CD4-positive, alpha-beta T cell (primary cell): ENCODE measurements at regions not wholly inside any gene's neighbourhood (a gene's known extent, or its start where the extent isn't known, plus 50 kb on each side); places are given as distances from the start of the nearest gene placed in this dataset.

Source experiments
- ATAC-seq: fragments of 200-7000 bp; cut with Tn5 transposase; one replicate; pipeline ENCODE4 v1.10.0; 2022; ENCODE audit warnings: mild to moderate bottlenecking; ENCODE audit not compliant: poor library complexity
- CTCF ChIA-PET: fragments of 350-600 bp; sonication (Branson Sonifier 250); formaldehyde crosslinking; loops from one replicate; lab custom pipeline; 2021; ENCODE audit warnings: antibody characterized with exemption, inconsistent platforms; lab: Charles Lee
- POLR2A ChIA-PET: fragments of 350-600 bp; sonication (Branson Sonifier 250); formaldehyde crosslinking; loops from one replicate; lab custom pipeline; 2021; ENCODE audit warnings: antibody characterized with exemption, inconsistent platforms; lab: Charles Lee
- DNase-seq, 14 experiments: peaks; one replicate each; pipeline ENCODE4 v3.0.0-alpha.2; 2013 to 2020; ENCODE audit warnings: mixed read lengths in 2 of 14
- H3K27ac ChIP-seq, 2 donors: one replicate each; pipeline versions ENCODE4 v1.5.1 to v1.7.0; 2013; ENCODE audit warnings: low read length in 2 of 2, low read depth in 1 of 2, mild to moderate bottlenecking in 1 of 2
- H3K27me3 ChIP-seq, 2 experiments: 1 replicate in 1 of 2; 2 replicates in 1 of 2; pipeline versions ENCODE4 v1.6.1 to v1.7.0; 2013; ENCODE audit warnings: low read length in 2 of 2, control low read depth in 1 of 2, mild to moderate bottlenecking in 1 of 2, moderate library complexity in 1 of 2; ENCODE audit not compliant: insufficient read depth in 2 of 2, control insufficient read depth in 1 of 2
- H3K36me3 ChIP-seq: one replicate; pipeline ENCODE4 v1.6.1; 2013; ENCODE audit warnings: low read length, control low read depth; ENCODE audit not compliant: insufficient read depth
- H3K4me1 ChIP-seq: one replicate; pipeline ENCODE4 v1.6.1; 2013; ENCODE audit warnings: low read length, control low read depth; ENCODE audit not compliant: insufficient read depth
- H3K4me3 ChIP-seq: one replicate; pipeline ENCODE4 v1.5.1; 2013; ENCODE audit warnings: mild to moderate bottlenecking, low read length, moderate library complexity
- H3K9me3 ChIP-seq, 2 experiments: 1 replicate in 1 of 2; 2 replicates in 1 of 2; pipeline versions ENCODE4 v1.6.1 to v1.7.0; 2013; ENCODE audit warnings: low read length in 2 of 2, mild to moderate bottlenecking in 2 of 2, control low read depth in 1 of 2, moderate library complexity in 1 of 2; ENCODE audit not compliant: control insufficient read depth in 1 of 2, insufficient read depth in 1 of 2
- H3K27ac Mint-ChIP-seq: one replicate; pipeline ENCODE4 v1.8.0; 2020; ENCODE audit warnings: mixed read lengths
- H3K27me3 Mint-ChIP-seq: one replicate; pipeline ENCODE4 v1.8.0; 2021; ENCODE audit warnings: mixed read lengths
- H3K36me3 Mint-ChIP-seq: one replicate; pipeline ENCODE4 v1.8.0; 2021; ENCODE audit warnings: low read depth, mixed read lengths
- H3K4me1 Mint-ChIP-seq: one replicate; pipeline ENCODE4 v1.8.0; 2021; ENCODE audit warnings: low read depth, mixed read lengths
- H3K4me3 Mint-ChIP-seq: one replicate; pipeline ENCODE4 v1.8.0; 2020; ENCODE audit warnings: mild to moderate bottlenecking, mixed read lengths
- H3K9me3 Mint-ChIP-seq: one replicate; pipeline ENCODE4 v1.8.0; 2020; ENCODE audit warnings: mixed read lengths
- intact Hi-C, 2 experiments: fragments of 100-400 bp; cut with DNase I in 1 of 2; cut with micrococcal nuclease in 1 of 2; formaldehyde crosslinking; loops; one replicate each; pipeline versions ENCODE4 v1.15.1 to v1.9.0; 2023 to 2025; cut with DNase I, micrococcal nuclease
- TF ChIP-seq, protein P1 (sequence below): fragments of 200-600 bp; IDR thresholded peaks from one replicate; pipeline ENCODE4 v1.8.0; 2022; ENCODE audit warnings: antibody characterized with exemption, mild to moderate bottlenecking

DNA sequence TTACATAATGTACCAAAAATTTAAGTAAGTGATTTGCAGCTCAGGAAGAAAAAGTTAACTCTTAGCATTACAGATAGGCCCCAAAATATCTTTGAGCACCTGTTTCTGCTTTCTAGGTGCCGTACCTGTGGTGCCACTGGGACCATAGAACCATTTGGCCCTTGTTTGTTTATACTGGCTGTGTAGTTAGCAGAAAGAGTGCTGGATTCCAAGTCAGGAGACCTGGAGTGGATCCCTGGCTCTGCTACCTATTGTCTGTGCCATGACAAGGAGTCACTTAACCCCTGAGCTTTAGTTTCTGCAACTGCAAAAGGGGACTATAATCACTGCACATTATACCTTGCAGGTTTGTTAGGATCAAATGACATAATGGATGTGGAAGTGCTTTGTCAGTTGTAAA, 137.8 kb upstream of the GPR101 start:
- Mint-ChIP-seq H3K4me3 (no peak overlapping the region), H3K27ac (no peak overlapping the region), H3K36me3 (no peaks in the 10 kb centered on the region), H3K4me1 (no peaks in the 10 kb centered on the region), H3K9me3 (no peaks in the 10 kb centered on the region), H3K27me3 (peaks cover 4% of the 10 kb centered on the region)
- no peak for ATAC-seq
- no peaks in the 10 kb centered on the region for H3K9me3 ChIP-seq
- H3K27ac ChIP-seq = no peak overlapping the region
- intact Hi-C loops = no loop called here
- no peaks in the 10 kb centered on the region for H3K27me3 ChIP-seq
- POLR2A ChIA-PET = no interaction called here
- H3K4me3 ChIP-seq = no peak overlapping the region
- H3K4me1 ChIP-seq = no peaks in the 10 kb centered on the region
- H3K36me3 ChIP-seq = no peaks in the 10 kb centered on the region
- CTCF ChIA-PET = no interaction called here
- TF ChIP-seq, protein P1, sequence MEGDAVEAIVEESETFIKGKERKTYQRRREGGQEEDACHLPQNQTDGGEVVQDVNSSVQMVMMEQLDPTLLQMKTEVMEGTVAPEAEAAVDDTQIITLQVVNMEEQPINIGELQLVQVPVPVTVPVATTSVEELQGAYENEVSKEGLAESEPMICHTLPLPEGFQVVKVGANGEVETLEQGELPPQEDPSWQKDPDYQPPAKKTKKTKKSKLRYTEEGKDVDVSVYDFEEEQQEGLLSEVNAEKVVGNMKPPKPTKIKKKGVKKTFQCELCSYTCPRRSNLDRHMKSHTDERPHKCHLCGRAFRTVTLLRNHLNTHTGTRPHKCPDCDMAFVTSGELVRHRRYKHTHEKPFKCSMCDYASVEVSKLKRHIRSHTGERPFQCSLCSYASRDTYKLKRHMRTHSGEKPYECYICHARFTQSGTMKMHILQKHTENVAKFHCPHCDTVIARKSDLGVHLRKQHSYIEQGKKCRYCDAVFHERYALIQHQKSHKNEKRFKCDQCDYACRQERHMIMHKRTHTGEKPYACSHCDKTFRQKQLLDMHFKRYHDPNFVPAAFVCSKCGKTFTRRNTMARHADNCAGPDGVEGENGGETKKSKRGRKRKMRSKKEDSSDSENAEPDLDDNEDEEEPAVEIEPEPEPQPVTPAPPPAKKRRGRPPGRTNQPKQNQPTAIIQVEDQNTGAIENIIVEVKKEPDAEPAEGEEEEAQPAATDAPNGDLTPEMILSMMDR = no peak
- DNase-seq = no peak

DNA sequence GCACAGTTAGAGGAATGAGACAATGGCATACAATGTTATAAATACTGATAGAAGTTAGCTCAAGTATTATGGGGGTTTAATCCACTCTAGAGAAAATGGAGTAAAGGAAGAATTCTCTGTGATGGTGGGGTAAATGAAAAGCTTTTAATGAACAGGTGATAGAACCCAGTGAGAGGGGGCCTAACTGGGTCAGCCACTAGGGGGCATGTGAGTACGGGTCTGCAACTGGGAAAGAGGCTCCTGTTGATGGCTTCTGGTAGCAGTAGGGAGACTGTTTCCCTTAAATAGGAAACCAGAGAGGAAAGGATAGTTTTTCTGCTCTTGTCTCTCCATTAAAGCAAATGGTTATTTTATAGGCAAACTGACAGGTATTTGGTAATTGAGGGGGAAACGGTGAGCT, 132.8 kb upstream of the GPR101 start:
- H3K27me3 ChIP-seq = peaks cover 0 to 5% of the 10 kb centered on the region in 2 experiments
- POLR2A ChIA-PET = no interaction called here
- peaks cover 10% of the 10 kb centered on the region for H3K27me3 Mint-ChIP-seq

DNA sequence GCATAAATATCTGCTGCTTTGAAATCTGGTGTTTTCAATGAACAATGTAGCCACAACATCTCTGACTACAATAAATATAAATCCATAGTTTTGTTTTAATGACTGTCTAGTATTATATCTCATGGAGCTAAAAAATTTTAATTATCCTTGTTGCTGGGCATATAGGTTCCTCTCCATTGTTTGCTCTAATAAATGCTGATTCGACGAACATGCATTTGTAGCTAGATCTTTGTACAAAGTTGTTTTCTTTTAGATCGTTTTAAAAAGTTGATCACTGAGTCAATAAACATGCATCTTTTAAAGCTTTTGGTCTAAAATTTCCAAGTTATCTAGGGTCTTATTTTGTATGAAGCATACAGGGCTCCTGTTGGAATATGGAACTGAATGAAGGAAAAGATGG, 130.5 kb upstream of the GPR101 start:
- Mint-ChIP-seq H3K4me3 (no peak overlapping the region), H3K36me3 (no peaks in the 10 kb centered on the region), H3K27ac (no peak overlapping the region), H3K9me3 (no peaks in the 10 kb centered on the region), H3K4me1 (no peaks in the 10 kb centered on the region), H3K27me3 (peaks cover 10% of the 10 kb centered on the region)
- ChIA-PET POLR2A (no interaction called here), CTCF (no interaction called here)
- Histone ChIP-seq H3K27ac (no peak overlapping the region), H3K9me3 (no peaks in the 10 kb centered on the region), H3K27me3 (peaks cover 0 to 5% of the 10 kb centered on the region in 2 experiments), H3K36me3 (no peaks in the 10 kb centered on the region), H3K4me1 (no peaks in the 10 kb centered on the region), H3K4me3 (no peak overlapping the region)
- DNase-seq (no peak), ATAC-seq (no peak)
- TF ChIP-seq, protein P1 = no peak
- intact Hi-C loops = no loop called here

More for the DNA sequence above, 132.8 kb upstream of the GPR101 start:
- ATAC-seq (no peak), DNase-seq (peak in 3 of 14 experiments; percentile 3 to 23 (median 4))
- Histone ChIP-seq H3K4me3 (no peak overlapping the region), H3K27ac (no peak overlapping the region), H3K36me3 (no peaks in the 10 kb centered on the region), H3K4me1 (no peaks in the 10 kb centered on the region), H3K9me3 (no peaks in the 10 kb centered on the region)
- Mint-ChIP-seq H3K36me3 (no peaks in the 10 kb centered on the region), H3K9me3 (no peaks in the 10 kb centered on the region), H3K4me1 (no peaks in the 10 kb centered on the region), H3K4me3 (no peak overlapping the region), H3K27ac (no peak overlapping the region)
- TF ChIP-seq, protein P1 = no peak
- intact Hi-C loops = no loop called here
- CTCF ChIA-PET = interaction anchor here (1.3 kb wide), 1 partner anchor 12 kb away, joined by 4 read pairs; no protein-coding TSS in a partner anchor
